Transverse colon (tissue), 4 donors: ENCODE measurements at regions not wholly inside any gene's neighbourhood (a gene's known extent, or its start where the extent isn't known, plus 50 kb on each side); places are given as distances from the start of the nearest gene placed in this dataset.

Experiments used
- EP300 ChIP-seq: sonication (generic); formaldehyde crosslinking; IDR thresholded peaks from one replicate; pipeline ENCODE4 v1.6.1; 2017; ENCODE audit warnings: antibody characterized with exemption, low read depth
- POLR2A ChIP-seq: fragments of 450-650 bp; IDR thresholded peaks from one replicate; pipeline ENCODE4 v1.6.1; 2016; ENCODE audit warnings: antibody characterized with exemption, mild to moderate bottlenecking, moderate library complexity
- POLR2AphosphoS5 ChIP-seq, 3 donors: sonication (generic); formaldehyde crosslinking; IDR thresholded peaks; one replicate each; pipeline ENCODE4 v1.6.1; 2016; ENCODE audit warnings: antibody characterized with exemption in 3 of 3
- TF ChIP-seq, protein P1 (sequence below), 5 experiments: fragments of 200-600 bp in 3 of 5; fragments of 450-650 bp in 2 of 5; sonication (generic) in 3 of 5; IDR thresholded peaks; 1 replicate in 2 of 5; 2 replicates in 3 of 5; pipeline ENCODE4 v1.5.1; 2016 to 2017; ENCODE audit warnings: antibody characterized with exemption in 5 of 5, inconsistent platforms in 3 of 5, mild to moderate bottlenecking in 2 of 5, moderate library complexity in 1 of 5

DNA sequence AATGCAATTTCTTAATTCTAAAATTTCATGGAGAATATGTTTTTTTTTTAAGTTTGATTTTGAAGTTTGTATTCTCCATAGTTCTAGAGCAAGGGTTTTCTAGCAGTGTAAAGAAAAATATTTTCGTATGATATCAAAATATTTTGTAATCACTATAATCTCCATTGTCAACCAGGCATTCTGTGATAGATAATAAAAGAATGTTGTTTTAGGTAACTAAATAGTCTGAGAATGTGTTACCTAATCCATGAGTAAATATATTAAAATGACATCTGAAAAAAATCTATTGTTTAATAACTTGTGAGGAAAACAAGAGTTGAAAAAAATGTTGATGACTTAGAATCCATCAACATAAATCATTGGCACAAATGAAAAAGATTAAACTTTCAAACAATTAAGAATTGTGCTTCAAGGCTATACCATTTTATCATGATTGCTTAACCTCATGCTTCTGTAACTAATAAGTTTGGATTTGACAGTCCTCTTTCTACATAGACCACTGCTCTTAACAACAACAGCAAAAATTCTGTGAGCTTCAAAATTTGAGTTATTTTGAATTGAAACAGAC is 2211.8 kb downstream of the LRRC4C start:
- TF ChIP-seq, protein P1, sequence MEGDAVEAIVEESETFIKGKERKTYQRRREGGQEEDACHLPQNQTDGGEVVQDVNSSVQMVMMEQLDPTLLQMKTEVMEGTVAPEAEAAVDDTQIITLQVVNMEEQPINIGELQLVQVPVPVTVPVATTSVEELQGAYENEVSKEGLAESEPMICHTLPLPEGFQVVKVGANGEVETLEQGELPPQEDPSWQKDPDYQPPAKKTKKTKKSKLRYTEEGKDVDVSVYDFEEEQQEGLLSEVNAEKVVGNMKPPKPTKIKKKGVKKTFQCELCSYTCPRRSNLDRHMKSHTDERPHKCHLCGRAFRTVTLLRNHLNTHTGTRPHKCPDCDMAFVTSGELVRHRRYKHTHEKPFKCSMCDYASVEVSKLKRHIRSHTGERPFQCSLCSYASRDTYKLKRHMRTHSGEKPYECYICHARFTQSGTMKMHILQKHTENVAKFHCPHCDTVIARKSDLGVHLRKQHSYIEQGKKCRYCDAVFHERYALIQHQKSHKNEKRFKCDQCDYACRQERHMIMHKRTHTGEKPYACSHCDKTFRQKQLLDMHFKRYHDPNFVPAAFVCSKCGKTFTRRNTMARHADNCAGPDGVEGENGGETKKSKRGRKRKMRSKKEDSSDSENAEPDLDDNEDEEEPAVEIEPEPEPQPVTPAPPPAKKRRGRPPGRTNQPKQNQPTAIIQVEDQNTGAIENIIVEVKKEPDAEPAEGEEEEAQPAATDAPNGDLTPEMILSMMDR (IDR thresholded peaks at IDR 0.05) = no peak
- TF ChIP-seq POLR2A (no peak), POLR2AphosphoS5 (IDR thresholded peaks at IDR 0.05) (no peak), EP300 (no peak)
